Stomach (tissue), 4 donors: ENCODE measurements at regions not wholly inside any gene's neighbourhood (a gene's known extent, or its start where the extent isn't known, plus 50 kb on each side); places are given as distances from the start of the nearest gene placed in this dataset.

Experiments used
- CTCF ChIP-seq, 7 experiments: fragments of 450-650 bp in 4 of 7; fragments of 200-600 bp in 3 of 7; sonication (generic) in 3 of 7; IDR thresholded peaks; one replicate each; pipeline ENCODE4 v1.5.1; 2016 to 2019; ENCODE audit warnings: antibody characterized with exemption in 7 of 7, control low read depth in 2 of 7, mild to moderate bottlenecking in 1 of 7
- EP300 ChIP-seq: sonication (generic); formaldehyde crosslinking; IDR thresholded peaks from one replicate; pipeline ENCODE4 v1.6.1; 2017; ENCODE audit warnings: antibody characterized with exemption
- POLR2A ChIP-seq, 4 donors: fragments of 450-650 bp; IDR thresholded peaks; one replicate each; pipeline ENCODE4 v1.6.1; 2016; ENCODE audit warnings: antibody characterized with exemption in 4 of 4, control low read depth in 2 of 4, mild to moderate bottlenecking in 1 of 4, moderate library complexity in 1 of 4

- TF ChIP-seq CTCF (IDR thresholded peaks at IDR 0.05) (no peak), POLR2A (IDR thresholded peaks at IDR 0.05) (no peak), EP300 (no peak)
These were observed 155.6 kb downstream of the TTC32 start for GRCh38 chr2:19746137-19746600.
